NCI-H526 (cell line): ENCODE measurements at regions not wholly inside any gene's neighbourhood (a gene's known extent, or its start where the extent isn't known, plus 50 kb on each side); places are given as distances from the start of the nearest gene placed in this dataset.

Source experiments
- DNase-seq, 2 experiments: peaks; one replicate each; lab custom pipeline; 2025; lab: John Stamatoyannopoulos, UW

DNA sequence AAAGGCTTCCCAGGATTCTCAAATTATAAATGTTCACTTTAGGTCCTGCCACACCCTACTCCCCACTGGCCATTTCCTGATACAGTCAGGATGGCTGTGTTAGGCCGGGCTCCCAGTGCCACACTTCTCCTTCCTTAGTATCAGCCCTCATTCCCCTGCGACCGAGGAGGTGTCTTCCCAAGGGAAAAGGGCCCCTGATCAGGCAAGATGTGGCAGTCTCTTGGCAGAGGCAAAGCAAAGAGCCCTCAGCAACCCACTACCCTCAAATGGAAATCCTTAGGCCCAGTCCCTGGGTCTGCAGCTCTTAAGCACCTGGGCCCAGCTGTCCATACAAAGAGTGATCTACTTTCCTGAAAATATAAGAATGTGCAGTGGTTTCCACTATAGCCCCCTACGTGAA is 96.5 kb upstream of the VASH1 start:
- no peak for DNase-seq

DNA sequence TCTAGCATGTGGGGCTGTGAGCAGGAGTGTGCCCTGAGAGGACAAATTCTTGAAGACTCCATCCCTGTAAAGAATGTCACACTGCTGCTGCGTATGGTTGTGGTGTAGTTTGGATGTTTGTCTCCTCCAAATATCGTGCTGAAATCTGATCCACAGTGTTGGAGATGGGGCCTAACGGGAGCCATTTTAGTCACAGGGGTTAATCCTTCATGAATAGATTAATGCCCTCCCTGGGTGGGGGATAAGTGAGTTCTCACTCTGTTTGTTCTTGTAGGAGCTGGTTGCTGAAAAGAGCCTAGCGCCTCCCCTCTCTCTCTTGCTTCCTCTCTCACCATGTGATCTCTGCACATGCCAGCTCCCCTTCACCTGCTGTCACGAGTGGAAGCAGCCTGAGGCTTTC is 94.5 kb upstream of the VASH1 start:
- no peak for DNase-seq

DNA sequence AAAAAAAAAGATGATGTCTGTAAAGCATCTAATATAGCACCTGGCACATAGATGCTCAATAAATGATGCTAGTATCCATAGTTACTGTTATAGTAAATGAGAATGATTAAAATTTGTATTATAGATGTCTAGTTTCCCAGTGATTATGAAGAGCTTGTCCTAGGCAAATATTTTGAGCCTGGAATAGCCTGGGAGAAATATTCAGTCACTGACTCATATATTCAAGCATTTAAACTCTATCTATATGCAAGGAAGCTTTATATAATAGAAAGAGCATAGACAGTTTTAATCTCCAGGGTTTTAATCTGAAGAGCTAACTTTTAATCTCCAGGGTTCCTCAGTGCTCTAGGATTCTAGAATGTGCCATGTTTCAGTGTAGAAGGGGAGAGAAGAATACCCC is 91.5 kb upstream of the VASH1 start:
- no peak for DNase-seq

DNA sequence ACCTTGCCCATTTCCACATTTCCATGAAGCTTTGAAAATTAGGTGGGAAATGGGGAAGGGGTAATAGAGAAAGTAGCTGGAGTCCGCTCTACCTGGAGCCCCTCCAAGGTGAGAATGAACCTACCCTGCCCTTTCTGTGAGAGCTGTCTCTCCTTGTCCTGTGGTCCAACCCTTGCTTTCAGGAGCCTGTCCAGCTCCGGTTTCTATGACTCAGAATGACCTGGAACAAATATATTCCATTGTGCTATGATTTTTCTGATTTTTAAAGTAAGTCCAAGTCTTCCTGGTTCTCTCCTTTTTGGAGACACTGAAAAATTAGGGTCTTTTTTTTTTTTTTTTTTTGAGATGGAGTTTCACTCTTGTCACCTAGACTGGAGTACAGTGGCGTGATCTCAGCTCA is 89.1 kb upstream of the VASH1 start:
- DNase-seq: no peak

DNA sequence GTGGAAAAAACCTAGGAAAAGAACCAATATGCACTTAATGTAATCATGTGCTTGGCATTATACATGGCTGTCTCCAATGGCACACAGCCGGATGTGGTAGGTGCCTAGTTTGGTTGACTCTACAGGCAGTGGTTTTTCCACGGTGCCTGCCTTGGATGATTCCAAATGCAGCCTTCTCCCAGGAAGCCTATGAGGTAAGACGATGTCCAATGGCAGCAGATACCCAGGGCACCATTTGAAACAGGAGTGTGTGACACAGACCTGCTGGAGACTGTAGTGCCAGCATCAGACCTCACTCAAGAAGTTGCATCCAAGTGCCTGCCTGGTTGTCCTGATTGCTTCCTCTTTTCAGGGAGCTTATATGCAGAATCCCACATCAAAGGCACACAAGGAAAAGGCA is 88.0 kb upstream of the VASH1 start:
- DNase-seq: no peak

DNA sequence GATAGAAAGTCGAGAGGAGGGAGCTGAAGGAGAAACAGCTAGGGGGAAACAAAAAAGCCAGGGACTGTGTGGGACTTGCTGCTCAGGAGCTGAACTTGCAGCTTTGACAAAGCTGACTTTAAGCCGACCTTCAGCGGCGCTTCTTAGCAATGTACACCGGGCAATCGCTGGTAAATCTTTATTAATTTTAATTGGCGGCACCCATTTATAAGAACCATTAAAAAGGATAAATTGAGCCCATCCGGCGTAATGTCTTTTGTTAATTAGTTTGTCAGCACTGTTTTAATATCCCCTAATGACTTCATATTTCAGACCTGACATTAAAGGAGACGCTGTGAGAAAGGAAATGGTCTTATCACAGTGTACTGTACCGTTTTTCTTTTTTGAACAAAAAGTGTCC is 86.2 kb upstream of the VASH1 start:
- DNase-seq: no peak

DNA sequence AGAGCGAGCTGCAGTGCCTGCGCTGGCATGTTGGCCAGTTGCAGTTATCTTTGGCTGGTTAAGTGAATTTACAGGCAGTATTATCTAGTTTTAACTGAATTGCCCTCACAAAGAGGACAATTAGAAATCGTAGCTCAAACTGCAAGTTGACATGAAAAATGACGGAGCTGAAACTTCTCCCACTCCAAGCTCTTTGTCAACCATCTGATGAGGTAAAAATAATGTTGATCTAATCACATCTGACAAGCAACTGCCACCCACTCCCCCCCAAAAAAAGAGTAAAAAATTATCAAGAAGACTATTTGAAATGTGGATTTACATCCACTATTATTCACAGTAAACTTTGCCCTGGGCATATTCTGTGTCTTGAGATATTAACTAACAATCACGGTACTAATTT is 84.7 kb upstream of the VASH1 start:
- no peak for DNase-seq

DNA sequence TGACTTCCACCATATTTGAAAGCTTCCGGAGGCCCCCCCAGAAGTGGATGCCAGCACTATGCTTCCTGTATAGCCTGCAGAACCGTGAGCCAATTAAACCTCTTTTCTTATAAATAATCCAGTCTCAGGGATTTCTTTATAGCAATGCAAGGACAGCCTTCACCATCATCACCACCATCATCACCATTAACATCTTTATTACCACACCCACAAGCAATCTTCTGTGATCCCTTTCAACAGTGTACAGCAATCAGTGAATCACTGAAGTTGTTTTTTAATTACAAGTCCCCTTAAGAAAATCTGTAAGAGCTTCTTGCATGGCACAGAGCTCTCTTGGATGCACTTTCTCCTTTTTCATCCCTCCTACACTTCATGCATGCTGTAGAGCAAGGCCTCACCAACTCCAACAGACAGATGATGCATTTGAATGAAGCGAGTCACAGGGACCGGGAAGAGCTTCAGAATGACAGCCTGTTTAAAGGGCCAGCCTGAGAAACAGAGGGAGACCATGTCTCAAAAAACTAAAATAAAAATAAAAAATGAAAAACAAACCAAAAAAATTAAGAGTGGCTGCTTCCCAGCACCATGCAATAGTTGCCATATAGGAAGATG is 83.6 kb upstream of the VASH1 start:
- no peak for DNase-seq

DNA sequence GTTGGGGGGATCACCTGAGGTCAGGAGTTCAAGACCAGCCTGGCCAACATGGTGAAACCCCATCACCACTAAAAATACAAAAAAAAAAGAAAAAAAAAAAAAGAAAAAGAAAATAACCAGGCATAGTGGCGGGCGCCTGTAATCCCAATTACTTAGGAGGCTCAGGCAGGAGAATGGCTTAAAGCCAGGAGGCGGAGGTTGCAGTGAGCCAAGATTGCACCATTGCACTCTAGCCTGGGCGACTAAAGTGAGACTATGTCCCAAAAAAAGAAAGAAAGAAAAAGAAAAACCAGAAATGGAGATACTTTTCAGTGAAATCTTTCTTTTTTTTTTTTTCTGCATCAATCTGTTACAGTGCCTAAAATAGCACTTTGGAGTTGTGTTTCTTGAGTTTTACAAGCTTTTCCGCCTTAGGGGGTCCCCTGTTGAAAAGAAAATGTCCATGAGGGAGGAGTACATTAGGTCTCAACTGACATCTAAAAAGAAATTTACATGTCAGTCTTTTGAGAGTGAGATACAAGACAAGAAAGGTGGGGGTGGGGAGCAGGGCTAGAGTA is 82.9 kb upstream of the VASH1 start:
- DNase-seq: no peak

DNA sequence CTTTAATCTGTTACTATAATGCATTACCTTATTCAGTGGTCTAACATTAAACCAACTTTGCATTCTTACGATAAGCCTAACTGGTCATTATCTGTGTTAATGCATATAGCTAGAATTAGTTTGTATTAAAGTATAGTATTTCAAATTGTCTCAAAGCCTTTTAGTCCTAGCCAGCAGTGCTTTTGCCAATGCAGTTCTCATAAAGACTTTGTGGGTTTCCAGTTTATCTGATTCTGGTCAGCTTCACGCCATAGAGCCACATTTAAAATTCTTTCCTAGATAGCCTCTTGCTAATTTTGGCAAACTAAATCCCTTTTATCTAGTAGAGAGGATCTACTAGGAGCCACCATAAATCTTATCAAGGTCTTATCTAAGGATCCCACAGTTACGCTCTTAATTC is 78.9 kb upstream of the VASH1 start:
- no peak for DNase-seq

DNA sequence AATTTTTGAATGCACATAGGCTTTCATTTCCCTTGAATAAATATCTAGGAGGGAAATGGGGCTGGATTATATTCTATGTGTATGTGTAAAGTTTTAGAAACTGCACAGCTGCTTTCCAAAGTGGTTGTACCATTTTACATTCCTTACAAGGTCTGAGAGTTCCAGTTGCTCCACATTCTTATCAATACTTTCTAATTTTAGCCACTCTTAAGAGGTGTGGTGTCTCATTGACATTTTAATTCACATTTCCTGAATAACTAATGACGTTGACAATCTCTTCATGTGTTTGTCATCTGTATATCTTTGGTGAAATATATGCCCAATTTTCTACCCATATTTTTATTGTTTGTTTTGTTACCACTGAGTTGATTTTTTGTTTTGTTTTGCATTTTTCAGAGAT is 74.6 kb upstream of the VASH1 start:
- DNase-seq: no peak

DNA sequence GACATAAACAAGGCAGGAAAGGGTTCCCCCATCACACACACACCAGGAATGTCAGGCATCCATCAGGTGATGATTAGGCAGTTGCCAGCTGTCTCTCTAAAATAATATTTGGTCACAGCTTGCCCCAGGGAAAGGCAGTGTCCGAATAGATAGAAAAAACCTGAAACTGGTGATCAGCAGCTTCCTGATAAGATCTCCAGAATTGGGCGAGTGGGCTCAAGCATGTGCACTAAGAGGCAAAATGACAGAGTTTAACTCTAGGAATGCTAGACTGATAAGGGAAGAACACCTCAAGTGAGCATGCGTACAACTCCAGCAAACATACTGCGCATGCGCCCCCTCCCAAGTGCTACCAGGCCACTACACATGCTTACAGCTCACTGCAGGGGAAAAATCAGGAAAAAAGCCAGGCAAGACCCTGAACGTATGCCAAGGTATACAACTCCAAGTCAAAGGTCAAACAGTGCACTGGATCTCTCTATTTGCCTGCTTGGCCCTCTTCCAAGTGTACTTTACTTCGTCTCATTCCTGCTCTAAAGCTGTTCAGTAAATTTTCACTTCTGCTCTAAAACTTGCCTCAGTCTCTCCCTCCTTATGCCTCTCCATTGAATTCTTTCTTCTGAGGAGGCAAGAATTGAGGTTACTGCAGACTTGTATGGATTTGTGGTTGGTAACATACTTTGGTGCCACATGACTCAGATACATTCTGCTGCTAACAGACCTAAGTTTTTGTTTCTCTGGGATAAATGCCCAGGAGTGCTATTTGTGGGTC is 73.5 kb upstream of the VASH1 start:
- no peak for DNase-seq

DNA sequence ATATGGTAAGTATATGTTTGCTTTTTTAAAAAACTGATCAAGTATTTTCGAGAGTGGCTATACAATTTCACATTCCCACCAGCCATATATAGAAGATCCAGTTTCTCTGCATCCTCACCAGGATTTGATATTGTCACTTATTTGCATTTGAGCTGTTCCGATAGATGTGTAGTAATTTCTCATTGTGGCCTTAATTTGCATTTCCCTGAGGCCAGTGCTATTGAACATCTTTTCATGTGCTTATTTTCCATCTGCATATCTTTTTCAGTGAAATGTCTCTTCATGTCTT is 72.9 kb upstream of the VASH1 start:
- peak; percentile 22 to 43 for DNase-seq

DNA sequence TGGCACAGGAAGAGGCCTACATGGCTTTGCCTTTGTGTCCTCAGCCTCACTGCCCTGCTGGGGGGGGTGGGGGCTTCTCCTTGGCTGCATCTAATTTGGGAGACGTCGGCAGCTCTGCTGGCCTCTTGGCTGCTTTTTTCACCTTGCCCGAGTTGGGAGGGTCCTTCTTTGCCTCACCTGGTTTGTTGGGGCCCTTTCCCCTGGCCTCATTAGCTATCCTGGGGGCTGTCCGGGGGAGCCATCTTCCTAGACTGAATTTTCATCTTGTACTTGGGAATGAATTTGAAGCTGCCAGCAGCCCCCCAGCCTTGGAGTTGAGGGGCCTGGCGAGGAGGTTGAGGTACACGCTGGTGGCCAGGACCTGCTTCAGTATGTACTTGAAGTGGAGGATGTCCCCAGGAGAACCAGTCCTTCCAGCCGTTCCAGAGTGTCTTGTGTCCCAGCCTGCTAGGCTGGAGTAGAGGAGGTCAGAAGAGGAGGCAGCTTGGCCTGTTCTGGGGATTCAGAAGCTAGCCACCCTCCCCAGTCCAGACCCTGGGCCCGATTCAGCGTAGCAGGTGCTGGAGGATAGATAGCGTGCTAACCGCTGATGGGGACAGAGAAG is 70.7 kb upstream of the VASH1 start:
- DNase-seq: no peak

DNA sequence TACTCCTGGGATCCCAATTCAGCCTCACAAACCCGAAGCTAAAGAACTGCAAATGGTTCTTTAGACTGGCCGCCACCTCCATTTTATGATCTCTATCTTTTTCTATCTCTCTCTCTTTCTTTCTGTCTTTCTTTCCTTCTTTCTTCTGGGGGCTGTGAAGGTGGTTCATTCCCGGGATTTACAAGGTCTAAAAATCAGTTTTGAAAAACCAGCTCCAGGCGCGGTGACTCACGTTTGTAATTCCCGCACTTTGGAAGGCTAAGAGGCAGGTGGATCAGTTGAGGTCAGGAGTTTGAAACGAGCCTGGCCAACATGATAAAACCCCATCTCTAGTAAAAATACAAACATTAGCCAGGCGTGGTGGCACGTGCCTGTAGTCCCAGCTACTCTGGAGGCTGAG is 67.2 kb upstream of the VASH1 start:
- no peak for DNase-seq

DNA sequence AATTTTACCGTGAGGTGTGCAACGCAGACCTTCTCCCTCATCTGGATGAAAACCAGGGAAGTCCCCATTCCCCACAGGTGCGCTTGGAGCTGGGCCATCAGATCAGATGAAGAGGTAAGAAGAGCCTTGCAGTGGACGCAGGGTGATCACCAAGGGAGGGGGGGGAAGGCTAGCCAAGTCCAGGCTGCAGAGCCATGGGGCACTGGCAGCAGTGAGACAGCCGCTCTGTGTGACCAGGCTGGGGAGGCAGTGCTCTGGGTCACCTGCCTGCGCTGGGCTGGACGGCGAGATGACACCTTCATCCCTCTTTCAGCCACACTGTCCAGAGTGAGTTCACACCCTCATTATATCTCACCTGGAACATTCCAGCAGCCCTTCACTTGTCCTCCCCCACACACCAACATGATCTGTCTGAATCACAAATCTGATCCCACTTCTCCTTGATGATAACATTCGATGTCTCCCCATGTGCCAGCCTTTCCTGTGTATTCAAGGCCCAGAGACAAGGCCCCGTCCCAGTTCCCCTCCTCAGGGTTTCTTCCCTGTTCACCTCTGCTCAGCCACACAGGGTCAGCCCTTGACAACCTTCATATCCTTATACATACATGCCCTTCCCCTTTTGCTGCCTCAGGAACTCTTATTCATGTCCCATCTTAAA is 65.9 kb upstream of the VASH1 start:
- no peak for DNase-seq

DNA sequence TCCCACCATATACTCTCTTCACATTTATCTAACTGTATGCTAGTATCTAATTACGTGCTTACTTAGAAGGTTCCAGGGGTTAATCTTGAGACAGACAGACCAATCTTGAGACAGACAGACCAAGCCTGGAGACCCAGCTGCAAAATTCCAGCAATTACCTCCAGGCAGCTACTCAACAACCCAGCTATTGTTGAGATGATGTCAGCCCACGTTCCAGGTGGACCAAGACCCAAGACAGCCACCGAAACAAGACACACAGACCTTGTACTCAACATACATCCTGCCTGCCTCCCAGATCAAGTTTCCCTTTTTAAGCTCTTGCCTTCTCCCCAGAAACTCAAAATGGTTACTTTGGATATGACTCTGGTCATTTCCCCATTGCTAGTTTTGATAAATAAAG is 64.9 kb upstream of the VASH1 start:
- DNase-seq: no peak

DNA sequence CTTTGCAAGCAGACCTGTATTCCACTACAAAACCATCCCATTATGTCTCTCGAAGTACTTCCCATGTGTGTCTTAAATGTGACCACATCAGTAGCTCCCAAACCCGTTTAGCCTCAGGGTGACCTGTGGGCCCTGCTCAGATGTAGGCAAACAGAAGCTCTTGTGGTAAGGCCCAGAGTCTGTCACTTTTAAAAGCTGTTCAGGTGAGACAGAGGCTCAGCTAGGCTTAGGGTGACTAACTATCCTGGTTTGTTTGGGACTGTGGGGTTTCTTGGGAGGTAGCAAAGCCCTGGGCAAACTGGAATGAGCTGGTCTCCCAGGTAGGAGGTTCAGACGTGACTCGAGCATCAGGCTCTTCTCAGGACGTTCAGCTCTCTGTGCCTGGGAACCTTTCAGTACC is 64.5 kb upstream of the VASH1 start:
- DNase-seq: no peak

DNA sequence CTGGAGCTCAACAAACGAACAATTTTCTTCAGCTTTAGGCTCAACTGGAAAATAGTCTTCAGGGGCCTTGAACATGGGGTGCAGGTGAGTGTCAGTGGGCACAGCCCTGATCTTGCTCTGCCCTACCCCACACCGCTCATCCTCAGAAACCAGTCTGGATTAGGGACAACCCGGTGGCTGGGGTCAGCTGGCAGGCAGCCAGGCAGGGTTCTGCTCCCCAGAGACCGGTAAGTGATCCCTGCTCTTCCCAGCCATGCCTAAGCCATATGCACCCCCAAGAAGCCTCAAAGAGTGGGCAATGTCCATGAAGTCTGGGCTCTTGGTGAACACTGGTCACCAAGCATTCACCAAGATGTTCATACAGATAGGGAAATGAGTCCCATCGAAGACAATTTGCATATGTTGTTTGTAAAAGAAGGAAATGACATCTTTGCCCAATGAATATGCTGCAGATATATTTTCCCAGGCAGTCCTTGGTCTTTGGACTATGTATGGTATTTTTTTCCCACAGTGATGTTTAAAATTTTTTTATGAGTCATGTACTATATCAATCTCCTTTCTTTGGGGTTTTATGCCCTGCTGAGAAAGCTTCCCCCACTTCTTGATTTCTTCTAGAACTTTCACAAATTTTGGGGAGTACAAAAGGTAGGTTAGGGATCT is 63.9 kb upstream of the VASH1 start:
- no peak for DNase-seq

DNA sequence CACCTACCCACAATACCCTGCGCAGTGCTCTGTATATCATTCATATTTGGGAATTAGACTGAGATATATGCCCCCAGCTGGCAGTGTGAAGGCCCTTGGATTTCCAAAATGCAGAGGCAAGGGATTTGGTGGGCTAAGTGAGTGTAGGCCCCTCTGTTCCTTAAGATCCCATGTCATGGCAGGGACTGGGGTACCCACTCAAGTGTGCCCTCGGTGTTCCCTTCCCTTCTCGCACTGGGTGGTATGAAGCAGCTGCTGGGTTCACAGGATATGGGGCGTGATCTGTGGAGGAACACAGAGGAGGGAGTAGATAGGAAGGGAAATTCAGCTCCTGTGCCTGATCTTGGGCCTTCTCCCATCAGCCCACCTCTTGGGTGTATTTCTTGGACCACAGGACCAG is 63.1 kb upstream of the VASH1 start:
- DNase-seq: no peak

DNA sequence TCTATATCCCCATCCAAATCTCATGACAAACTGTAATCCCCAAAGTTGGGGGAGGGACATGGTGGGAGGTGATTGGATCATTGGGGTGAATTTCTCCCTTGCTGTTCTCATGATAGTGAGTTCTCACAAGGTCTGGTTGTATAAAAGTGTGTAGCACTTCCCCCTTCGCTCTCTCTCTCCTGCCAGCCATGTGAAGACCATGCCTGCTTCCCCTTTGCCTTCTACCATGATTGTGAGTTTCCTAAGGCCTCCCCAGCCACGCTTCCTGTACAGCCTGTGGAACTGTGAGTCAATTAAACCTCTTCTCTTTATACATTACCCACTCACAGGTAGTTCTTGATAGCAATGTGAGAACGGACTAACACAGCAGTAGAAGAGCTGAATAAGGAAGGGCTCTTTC is 62.6 kb upstream of the VASH1 start:
- no peak for DNase-seq

DNA sequence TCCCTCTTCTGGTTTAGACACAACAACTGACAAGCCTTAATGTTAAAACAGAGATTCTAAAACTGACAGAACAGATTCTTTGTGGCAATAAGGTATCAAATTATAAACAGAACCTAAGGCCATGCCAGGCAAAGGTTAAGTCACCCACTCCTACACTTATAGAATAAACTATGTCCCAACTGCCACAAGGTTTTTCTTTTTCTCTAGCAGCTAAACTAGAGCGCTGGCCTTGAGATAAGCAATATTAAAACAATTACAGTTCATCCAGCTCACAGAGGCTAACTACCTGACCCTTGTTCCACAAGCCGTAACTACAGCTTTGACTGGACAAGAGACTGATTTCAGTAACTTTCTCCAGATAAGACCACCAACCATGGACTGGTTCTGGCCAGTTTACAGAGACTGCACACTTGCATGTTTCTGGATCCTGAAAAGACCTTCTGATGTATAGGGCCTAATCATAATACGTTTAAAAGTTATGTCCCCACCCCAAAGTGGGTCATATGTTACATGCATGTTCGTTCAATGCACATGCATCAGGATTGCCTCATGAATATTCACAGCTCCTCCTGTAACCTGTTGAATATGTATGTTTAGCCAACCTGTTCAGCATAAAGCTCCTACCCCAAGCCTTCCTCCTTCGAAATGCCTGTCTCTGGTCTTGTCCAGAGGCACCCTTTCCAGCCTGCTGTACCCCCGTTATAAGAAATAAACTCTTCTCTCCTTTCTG is 61.9 kb upstream of the VASH1 start:
- no peak for DNase-seq
